T-helper 17 cell (primary cell): ENCODE measurements at regions not wholly inside any gene's neighbourhood (a gene's known extent, or its start where the extent isn't known, plus 50 kb on each side); places are given as distances from the start of the nearest gene placed in this dataset.

ENCODE experiments used
- ATAC-seq: fragments of 150-1000 bp; cut with Tn5 transposase; 2 replicates; pipeline ENCODE4 v1.10.0; 2021; ENCODE audit warnings: mild to moderate bottlenecking, moderate library complexity
- DNase-seq, 3 donors: peaks; one replicate each; pipeline versions ENCODE4 v3.0.0 to v3.0.0-alpha.2; 2020 to 2021
- H3K9me3 ChIP-seq: one replicate; pipeline ENCODE4 v1.7.0; 2013; ENCODE audit warnings: low read length, mild to moderate bottlenecking; ENCODE audit not compliant: control insufficient read depth, poor library complexity, severe bottlenecking
- H3K27ac Mint-ChIP-seq: one replicate; pipeline ENCODE4 v1.8.0; 2022; ENCODE audit warnings: mild to moderate bottlenecking, moderate library complexity, mixed read lengths
- H3K27me3 Mint-ChIP-seq: one replicate; pipeline ENCODE4 v1.8.0; 2022; ENCODE audit warnings: mixed read lengths
- H3K36me3 Mint-ChIP-seq: one replicate; pipeline ENCODE4 v1.8.0; 2022; ENCODE audit warnings: low read depth, mixed read lengths
- H3K4me1 Mint-ChIP-seq: one replicate; pipeline ENCODE4 v1.8.0; 2022; ENCODE audit warnings: mild to moderate bottlenecking, mixed read lengths
- H3K4me3 Mint-ChIP-seq: one replicate; pipeline ENCODE4 v1.8.0; 2022; ENCODE audit warnings: mild to moderate bottlenecking, moderate library complexity, mixed read lengths

GRCh38 chr5:173378727-173379126, 50.5 kb upstream of the STC2 start:
- Mint-ChIP-seq H3K36me3 (no peaks in the 10 kb centered on the region), H3K27me3 (peaks cover 25% of the 10 kb centered on the region)
- no peak for DNase-seq

More at GRCh38 chr5:173378727-173379126, 50.5 kb upstream of the STC2 start:
- no peaks in the 10 kb centered on the region for H3K9me3 ChIP-seq
- no peak for ATAC-seq
- Mint-ChIP-seq H3K4me1 (no peaks in the 10 kb centered on the region), H3K27ac (no peak overlapping the region), H3K4me3 (no peak overlapping the region)
